OCI-LY7 (cell line): ENCODE measurements at regions not wholly inside any gene's neighbourhood (a gene's known extent, or its start where the extent isn't known, plus 50 kb on each side); places are given as distances from the start of the nearest gene placed in this dataset.
A peak's percentile ranks its signal among the peaks of the same experiment; 100 is the strongest.
"Not testable (repeated sequence)": the region's sequence is repeated elsewhere in the genome, so short reads cannot be mapped to it uniquely, and the experiment has no call there.

Experiments used
- BruUV-seq: library from RNA; stranded (reverse); fragments of 400-500 nt; replicated peaks from 2 replicates; lab custom pipeline; 2021; lab: Mats Ljungman, UMichigan
- CTCF ChIA-PET: fragments of 300-600 bp; sonication (Branson Sonifier 250); formaldehyde crosslinking; loops from one replicate; lab custom pipeline; 2022; ENCODE audit warnings: antibody characterized with exemption; ENCODE audit not compliant: unreplicated experiment; lab: Charles Lee
- POLR2A ChIA-PET: fragments of 300-600 bp; sonication (Branson Sonifier 250); formaldehyde crosslinking; loops from one replicate; lab custom pipeline; 2022; ENCODE audit warnings: antibody characterized with exemption; lab: Charles Lee
- DNase-seq: peaks from one replicate; pipeline ENCODE4 v3.0.0-alpha.2; 2015; ENCODE audit warnings: low spot score
- H2AFZ ChIP-seq: fragments of 200-600 bp; sonication (generic), shearing (Covaris generic); 2 replicates; pipeline ENCODE4 v1.6.1; 2014; ENCODE audit warnings: mild to moderate bottlenecking, antibody characterized with exemption, low read length, moderate library complexity
- H3K27ac ChIP-seq: fragments of 200-600 bp; sonication (generic); 2 replicates; pipeline ENCODE4 v1.5.1; 2014; ENCODE audit warnings: mixed run types, low read depth, mild to moderate bottlenecking, moderate library complexity, low read length, inconsistent platforms; ENCODE audit not compliant: poor library complexity, severe bottlenecking
- H3K36me3 ChIP-seq: fragments of 200-600 bp; sonication (generic); 2 replicates; pipeline ENCODE4 v1.6.1; 2014; ENCODE audit warnings: mild to moderate bottlenecking, antibody characterized with exemption, low read length, moderate library complexity, mixed read lengths; ENCODE audit not compliant: insufficient read depth
- H3K4me1 ChIP-seq: fragments of 200-600 bp; sonication (generic); 2 replicates; pipeline ENCODE4 v1.5.1; 2014; ENCODE audit warnings: mild to moderate bottlenecking, low read length; ENCODE audit not compliant: insufficient read depth, poor library complexity, severe bottlenecking
- H3K4me2 ChIP-seq: fragments of 200-600 bp; sonication (generic); 2 replicates; pipeline ENCODE4 v1.6.1; 2014; ENCODE audit warnings: mild to moderate bottlenecking, low read length
- H3K4me3 ChIP-seq: fragments of 200-600 bp; sonication (generic); 2 replicates; pipeline ENCODE4 v1.5.1; 2014; ENCODE audit warnings: mild to moderate bottlenecking, low read depth, low read length; ENCODE audit not compliant: poor library complexity, severe bottlenecking
- H3K79me2 ChIP-seq: fragments of 200-600 bp; sonication (generic); 2 replicates; pipeline ENCODE4 v1.6.1; 2016; ENCODE audit warnings: low read depth, mild to moderate bottlenecking, low read length, moderate library complexity, mixed read lengths; ENCODE audit not compliant: insufficient read depth
- H3K9me2 ChIP-seq: fragments of 200-600 bp; sonication (generic); 2 replicates; pipeline ENCODE4 v1.6.1; 2016; ENCODE audit warnings: mild to moderate bottlenecking, low read length, mixed read lengths; ENCODE audit not compliant: insufficient read depth
- H3K9me3 ChIP-seq: fragments of 200-600 bp; sonication (generic); 2 replicates; pipeline ENCODE4 v1.6.1; 2014; ENCODE audit warnings: mild to moderate bottlenecking, mixed run types, low read length, mixed read lengths
- H4K20me1 ChIP-seq: fragments of 200-600 bp; sonication (generic); 2 replicates; pipeline ENCODE4 v1.6.1; 2014; ENCODE audit warnings: mild to moderate bottlenecking, antibody characterized with exemption, low read length, moderate library complexity, mixed read lengths; ENCODE audit not compliant: insufficient read depth
- CTCF ChIP-seq: fragments of 200-600 bp; sonication (generic); conservative IDR thresholded peaks from 2 replicates; pipeline ENCODE4 v1.5.1; 2014; ENCODE audit warnings: mild to moderate bottlenecking, antibody characterized with exemption, low read length, moderate library complexity, mixed read lengths
- EZH2phosphoT487 ChIP-seq: fragments of 200-600 bp; sonication (generic); IDR thresholded peaks from 2 replicates; pipeline ENCODE4 v1.6.1; 2018; ENCODE audit warnings: low read depth, borderline replicate concordance, mild to moderate bottlenecking, mixed run types, antibody characterized with exemption, low read length, moderate library complexity, mixed read lengths
- intact Hi-C: fragments of 100-400 bp; cut with micrococcal nuclease; formaldehyde crosslinking; loops from one replicate; pipeline ENCODE4 v1.10.0; 2022; ENCODE audit not compliant: unreplicated experiment

GRCh38 chr6:134575221-134575620 is 257.3 kb upstream of the SGK1 start:
- Histone ChIP-seq H3K9me2 (no peaks in the 10 kb centered on the region), H3K36me3 (no peaks in the 10 kb centered on the region), H3K27ac (no peak overlapping the region), H3K4me2 (no peak overlapping the region), H3K9me3 (no peaks in the 10 kb centered on the region), H3K4me3 (no peak overlapping the region), H3K79me2 (no peaks in the 10 kb centered on the region), H2AFZ (no peak overlapping the region), H3K4me1 (no peaks in the 10 kb centered on the region), H4K20me1 (no peaks in the 10 kb centered on the region)
- no peak for DNase-seq
- TF ChIP-seq CTCF (no peak), EZH2phosphoT487 (no peak)
- ChIA-PET CTCF (no interaction called here), POLR2A (no interaction called here)
- no TSS peak for BruUV-seq
- intact Hi-C loops, result no loop called here

- POLR2A ChIA-PET, result interaction anchor here (0.6 kb wide), 2 partner anchors 66 to 1543 kb away, joined by 5 to 8 read pairs; no protein-coding TSS in a partner anchor
- Histone ChIP-seq H2AFZ (no peak overlapping the region), H3K4me2 (no peak overlapping the region), H3K9me2 (no peaks in the 10 kb centered on the region), H3K9me3 (no peaks in the 10 kb centered on the region), H3K79me2 (no peaks in the 10 kb centered on the region), H4K20me1 (no peaks in the 10 kb centered on the region), H3K4me3 (no peak overlapping the region), H3K36me3 (no peaks in the 10 kb centered on the region), H3K27ac (no peak overlapping the region), H3K4me1 (peaks cover 4% of the 10 kb centered on the region)
- CTCF ChIA-PET, result no interaction called here
- DNase-seq, result no peak
- BruUV-seq, result no TSS peak
- no peak for TF ChIP-seq EZH2phosphoT487
- TF ChIP-seq CTCF, result no peak
- intact Hi-C loops, result no loop called here
Measured at GRCh38 chr6:134574491-134574890, 256.6 kb upstream of the SGK1 start.

- H3K27ac ChIP-seq, H3K36me3 ChIP-seq, H3K79me2 ChIP-seq, BruUV-seq, H3K4me3 ChIP-seq, H2AFZ ChIP-seq, intact Hi-C loops, POLR2A ChIA-PET, H3K4me1 ChIP-seq, H3K9me2 ChIP-seq, CTCF ChIA-PET, H3K9me3 ChIP-seq, H4K20me1 ChIP-seq: not testable (repeated sequence)
- H3K4me2 ChIP-seq, result peak overlapping the region; percentile 24; the same call in 1 of the 2 replicates
- peak; percentile 4 for DNase-seq
Measured at GRCh38 chr6:134569996-134570395, 252.1 kb upstream of the SGK1 start.
